Spleen (tissue), 11 donors: ENCODE measurements at regions not wholly inside any gene's neighbourhood (a gene's known extent, or its start where the extent isn't known, plus 50 kb on each side); places are given as distances from the start of the nearest gene placed in this dataset.
"Not testable (repeated sequence)": the region's sequence is repeated elsewhere in the genome, so short reads cannot be mapped to it uniquely, and the experiment has no call there.

Experiments used
- DNase-seq: peaks from one replicate; pipeline ENCODE4 v3.0.0-alpha.2; 2020
- H3K27ac ChIP-seq, 8 donors: fragments of 200-600 bp; sonication (generic) in 7 of 8; 1 replicate in 4 of 8; 2 replicates in 4 of 8; pipeline versions ENCODE4 v1.5.0 to v1.8.0; 2016 to 2021; ENCODE audit warnings: inconsistent platforms in 4 of 8, mild to moderate bottlenecking in 4 of 8, moderate library complexity in 1 of 8
- H3K27me3 ChIP-seq, 7 donors: fragments of 200-600 bp; sonication (generic) in 6 of 7; replicated peaks in 1 of 7; 1 replicate in 4 of 7; 2 replicates in 3 of 7; pipeline versions ENCODE4 v1.5.0 to v1.8.0; 2016 to 2021; ENCODE audit warnings: inconsistent platforms in 3 of 7, mild to moderate bottlenecking in 1 of 7
- H3K36me3 ChIP-seq, 6 donors: fragments of 200-600 bp; sonication (generic) in 5 of 6; 1 replicate in 4 of 6; 2 replicates in 2 of 6; pipeline versions ENCODE4 v1.5.0 to v1.8.0; 2016 to 2021; ENCODE audit warnings: inconsistent platforms in 2 of 6
- H3K4me1 ChIP-seq, 6 donors: fragments of 200-600 bp; sonication (generic) in 5 of 6; 1 replicate in 3 of 6; 2 replicates in 3 of 6; pipeline versions ENCODE4 v1.5.0 to v1.8.0; 2016 to 2021; ENCODE audit warnings: inconsistent platforms in 3 of 6
- H3K4me3 ChIP-seq, 8 donors: fragments of 200-600 bp; sonication (generic) in 7 of 8; 1 replicate in 4 of 8; 2 replicates in 4 of 8; pipeline versions ENCODE4 v1.5.0 to v1.8.0; 2016 to 2021; ENCODE audit warnings: inconsistent platforms in 4 of 8, mild to moderate bottlenecking in 4 of 8, moderate library complexity in 2 of 8
- H3K9me3 ChIP-seq, 8 donors: fragments of 200-600 bp; sonication (generic) in 7 of 8; 1 replicate in 4 of 8; 2 replicates in 4 of 8; pipeline versions ENCODE4 v1.5.0 to v1.8.0; 2016 to 2021; ENCODE audit warnings: inconsistent platforms in 4 of 8
- POLR2A ChIP-seq, 3 donors: fragments of 450-650 bp; IDR thresholded peaks; one replicate each; pipeline ENCODE4 v1.5.1; 2017; ENCODE audit warnings: antibody characterized with exemption in 3 of 3, mild to moderate bottlenecking in 1 of 3
- POLR2AphosphoS5 ChIP-seq, 3 donors: sonication (generic); formaldehyde crosslinking; IDR thresholded peaks; one replicate each; pipeline ENCODE4 v1.5.1; 2017; ENCODE audit warnings: antibody characterized with exemption in 3 of 3
- WGBS, 5 donors: extraction: QIAGEN DNeasy Blood & Tissue Kit in 3 of 5; methylation state at CpG; one replicate each; pipeline versions ENCODE4 v1.1.5 to v1.1.7; 2013 to 2018; 5-methylcytosine and 5-hydroxymethylcytosine counted together
- intact Hi-C: fragments of 100-400 bp; cut with DNase I; formaldehyde crosslinking; loops from one replicate; pipeline ENCODE4 v1.15.0; 2023; ENCODE audit warnings: low total_unique reads
- TF ChIP-seq, protein P1 (sequence below), 11 experiments: fragments of 200-600 bp in 7 of 11; fragments of 450-650 bp in 4 of 11; sonication (generic) in 4 of 11; IDR thresholded peaks in 8 of 11; conservative IDR thresholded peaks in 3 of 11; 1 replicate in 7 of 11; 2 replicates in 4 of 11; pipeline versions ENCODE4 v1.4.0 to v1.8.0; 2016 to 2021; ENCODE audit warnings: antibody characterized with exemption in 11 of 11, inconsistent platforms in 4 of 11, mild to moderate bottlenecking in 1 of 11
- donor health status: healthy with polysubstance abuse.
- donor health status: DM: no; HTN: no; CAD: no; lungs with moderate emphysema.
- donor health status: DM: no; HTN: no; CAD: no.
- donor health status: Bipolar disorder and iron deficiency.
- donor health status: healthy.
- donor health status: DM: no; HTN: no; CAD: no.
- donor health status: DM: yes; HTN: yes; CAD: no.

DNA sequence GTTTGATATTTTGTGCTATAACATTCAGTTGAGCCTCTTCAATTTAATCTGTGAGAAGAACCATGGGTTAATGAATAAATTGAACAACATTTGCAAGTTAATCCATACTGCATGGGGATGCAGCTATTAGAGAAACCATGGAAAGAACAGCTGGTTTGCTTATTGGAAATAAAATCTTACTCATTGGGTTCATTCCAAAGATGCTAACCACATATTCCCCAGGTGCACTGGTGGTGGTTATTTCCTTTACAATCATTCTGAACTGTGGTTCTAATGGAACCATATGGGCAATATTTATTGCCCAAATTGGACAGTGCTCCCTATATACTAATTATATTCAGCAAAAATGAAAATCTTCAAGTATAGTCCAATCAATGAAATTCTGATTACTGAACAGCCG lies 1200.4 kb upstream of the CDH2 start:
- H3K36me3 ChIP-seq, result no peaks in the 10 kb centered on the region
- no peak overlapping the region for H3K27ac ChIP-seq
- 88 to 96% (median 91%) methylated on average over 1 of the region's 1 CpG for WGBS, 5 donors
- peaks cover 0 to 21% (median 18%) of the 10 kb centered on the region in 8 donors for H3K9me3 ChIP-seq
- intact Hi-C loops, result no loop called here
- no peak overlapping the region for H3K4me3 ChIP-seq
- no peaks in the 10 kb centered on the region for H3K27me3 ChIP-seq
- H3K4me1 ChIP-seq, result no peaks in the 10 kb centered on the region
- no peak for DNase-seq
- TF ChIP-seq, protein P1, sequence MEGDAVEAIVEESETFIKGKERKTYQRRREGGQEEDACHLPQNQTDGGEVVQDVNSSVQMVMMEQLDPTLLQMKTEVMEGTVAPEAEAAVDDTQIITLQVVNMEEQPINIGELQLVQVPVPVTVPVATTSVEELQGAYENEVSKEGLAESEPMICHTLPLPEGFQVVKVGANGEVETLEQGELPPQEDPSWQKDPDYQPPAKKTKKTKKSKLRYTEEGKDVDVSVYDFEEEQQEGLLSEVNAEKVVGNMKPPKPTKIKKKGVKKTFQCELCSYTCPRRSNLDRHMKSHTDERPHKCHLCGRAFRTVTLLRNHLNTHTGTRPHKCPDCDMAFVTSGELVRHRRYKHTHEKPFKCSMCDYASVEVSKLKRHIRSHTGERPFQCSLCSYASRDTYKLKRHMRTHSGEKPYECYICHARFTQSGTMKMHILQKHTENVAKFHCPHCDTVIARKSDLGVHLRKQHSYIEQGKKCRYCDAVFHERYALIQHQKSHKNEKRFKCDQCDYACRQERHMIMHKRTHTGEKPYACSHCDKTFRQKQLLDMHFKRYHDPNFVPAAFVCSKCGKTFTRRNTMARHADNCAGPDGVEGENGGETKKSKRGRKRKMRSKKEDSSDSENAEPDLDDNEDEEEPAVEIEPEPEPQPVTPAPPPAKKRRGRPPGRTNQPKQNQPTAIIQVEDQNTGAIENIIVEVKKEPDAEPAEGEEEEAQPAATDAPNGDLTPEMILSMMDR (IDR thresholded peaks at IDR 0.05 in 8 of 11, conservative IDR thresholded peaks at IDR 0.05 in 3 of 11), result no peak
- TF ChIP-seq POLR2AphosphoS5 (IDR thresholded peaks at IDR 0.05) (no peak), POLR2A (IDR thresholded peaks at IDR 0.05) (no peak)

DNA sequence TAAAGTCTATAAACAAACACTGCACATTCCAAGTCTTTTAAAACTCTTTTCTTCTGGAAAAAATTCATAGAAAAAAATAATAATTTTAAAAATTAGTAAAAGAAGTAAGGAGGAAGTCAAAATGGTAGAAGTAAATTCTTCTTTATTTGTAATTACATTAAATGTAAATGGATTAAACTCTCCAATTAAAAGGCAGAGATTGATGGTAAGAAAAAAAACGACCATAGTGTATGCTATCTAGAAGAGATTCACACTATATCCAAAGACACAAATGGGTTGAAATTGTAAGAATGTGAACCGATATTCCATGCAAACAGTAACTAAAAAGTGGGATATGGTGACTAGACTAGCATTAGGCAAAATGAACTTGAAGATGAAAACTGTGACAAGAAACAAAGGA lies 1196.1 kb upstream of the CDH2 start:
- 61 to 74% (median 63%) methylated on average over 2 of the region's 2 CpGs for WGBS, 5 donors
- intact Hi-C loops, result no loop called here
- Histone ChIP-seq H3K9me3 (peaks cover 0 to 33% (median 23%) of the 10 kb centered on the region in 8 donors), H3K4me1 (no peaks in the 10 kb centered on the region), H3K36me3 (no peaks in the 10 kb centered on the region), H3K27ac (no peak overlapping the region), H3K27me3 (no peaks in the 10 kb centered on the region), H3K4me3 (no peak overlapping the region)
- DNase-seq, result no peak
- TF ChIP-seq, protein P1 (IDR thresholded peaks at IDR 0.05 in 8 of 11, conservative IDR thresholded peaks at IDR 0.05 in 3 of 11), result no peak
- TF ChIP-seq POLR2A (IDR thresholded peaks at IDR 0.05) (no peak), POLR2AphosphoS5 (IDR thresholded peaks at IDR 0.05) (no peak)

DNA sequence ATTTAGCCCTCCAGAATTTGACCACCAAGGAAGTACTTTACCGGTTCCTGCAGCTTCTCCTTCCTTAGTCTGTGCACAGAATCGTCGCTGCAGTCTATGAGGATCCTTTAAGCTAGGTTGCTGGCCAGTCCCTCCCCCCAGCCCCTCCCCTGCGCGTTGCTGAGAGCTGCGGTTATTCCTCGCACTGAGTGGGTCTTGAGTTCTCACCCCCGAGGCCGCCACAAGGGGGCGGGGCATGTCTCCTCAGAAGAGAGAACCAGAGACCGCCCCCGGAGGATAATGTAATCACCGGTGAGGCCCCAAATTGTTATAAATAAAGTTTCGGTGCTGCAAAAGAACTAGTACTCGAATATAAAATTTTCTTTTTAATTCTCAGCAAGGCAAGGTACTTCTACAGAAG lies 1184.9 kb upstream of the CDH2 start:
- TF ChIP-seq, protein P1 (IDR thresholded peaks at IDR 0.05 in 8 of 11, conservative IDR thresholded peaks at IDR 0.05 in 3 of 11), result no peak
- TF ChIP-seq POLR2AphosphoS5 (IDR thresholded peaks at IDR 0.05) (no peak), POLR2A (IDR thresholded peaks at IDR 0.05) (no peak)
- Histone ChIP-seq H3K4me3 (no peak overlapping the region), H3K27me3 (no peaks in the 10 kb centered on the region), H3K4me1 (no peaks in the 10 kb centered on the region), H3K36me3 (no peaks in the 10 kb centered on the region), H3K27ac (no peak overlapping the region), H3K9me3 (peaks cover 0 to 14% (median 0%) of the 10 kb centered on the region in 8 donors)
- intact Hi-C loops, result no loop called here
- no peak for DNase-seq
- 88 to 94% (median 92%) methylated on average over 15 of the region's 15 CpGs for WGBS, 5 donors

DNA sequence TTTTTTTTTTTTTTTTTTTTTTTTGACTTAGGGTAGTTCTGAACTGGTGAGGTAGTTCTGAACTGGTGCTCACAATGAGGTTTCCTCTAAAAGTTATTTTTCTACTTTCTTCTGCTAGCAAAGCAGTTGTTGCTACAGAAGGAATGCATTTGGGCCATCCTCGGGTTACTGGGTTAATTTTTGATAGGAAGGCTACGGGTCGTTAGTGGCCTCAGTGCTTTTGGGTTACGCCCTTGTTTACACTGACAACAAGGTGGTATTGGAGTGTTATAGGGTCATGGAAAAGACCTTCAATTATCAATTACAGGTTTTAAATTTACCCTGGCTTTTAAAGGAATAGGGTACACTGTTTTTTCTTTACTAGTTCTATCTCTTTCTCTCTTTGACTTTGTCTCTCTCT lies 1183.7 kb upstream of the CDH2 start:
- intact Hi-C loops, H3K36me3 ChIP-seq, DNase-seq, H3K27me3 ChIP-seq, H3K4me3 ChIP-seq, H3K4me1 ChIP-seq, H3K27ac ChIP-seq: not testable (repeated sequence)
- 79 to 89% (median 84%) methylated on average over 4 of the region's 4 CpGs for WGBS, 5 donors
- peaks cover 0 to 22% (median 1%) of the 10 kb centered on the region in 8 donors for H3K9me3 ChIP-seq

DNA sequence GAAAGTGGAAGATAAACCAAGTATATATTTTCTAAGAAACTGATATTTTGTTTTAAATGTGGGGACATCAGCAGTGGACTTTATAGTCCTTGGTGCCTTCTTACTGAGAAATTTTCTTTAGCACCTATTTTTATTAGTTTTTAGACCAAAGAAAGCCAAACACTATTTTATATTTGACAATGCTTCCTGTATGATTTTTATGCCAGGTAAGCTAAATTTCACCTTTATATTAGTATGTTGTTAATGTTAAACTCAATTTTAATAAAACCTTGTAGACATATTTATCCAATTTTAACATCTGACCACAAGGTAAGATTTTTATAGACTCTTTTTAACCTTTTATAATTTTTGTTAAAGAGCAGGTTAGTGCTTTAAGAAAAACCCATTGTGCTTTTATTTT lies 1182.3 kb upstream of the CDH2 start:
- H3K4me1 ChIP-seq, DNase-seq, H3K27ac ChIP-seq, H3K4me3 ChIP-seq, intact Hi-C loops, H3K27me3 ChIP-seq, H3K36me3 ChIP-seq: not testable (repeated sequence)
- H3K9me3 ChIP-seq, result peaks cover 0 to 35% (median 6%) of the 10 kb centered on the region in 8 donors
